Fibroblast of skin of scalp (primary cell): ENCODE measurements at regions not wholly inside any gene's neighbourhood (a gene's known extent, or its start where the extent isn't known, plus 50 kb on each side); places are given as distances from the start of the nearest gene placed in this dataset.

Experiments
- DNase-seq: peaks from one replicate; pipeline ENCODE4 v3.0.0-alpha.2; 2013

- no peak for DNase-seq
These were observed 117.5 kb upstream of the SLC14A2 start for GRCh38 chr18:45497595-45498286.

GRCh38 chr18:45498287-45498658 is 117.0 kb upstream of the SLC14A2 start:
- DNase-seq, result no peak

- DNase-seq, result peak; percentile 49
These were observed 111.3 kb upstream of the SLC14A2 start for GRCh38 chr18:45503990-45504389.

GRCh38 chr18:45505497-45506206 is 109.6 kb upstream of the SLC14A2 start:
- peak; percentile 93 for DNase-seq

GRCh38 chr18:45506951-45507350 is 108.3 kb upstream of the SLC14A2 start:
- no peak for DNase-seq

GRCh38 chr18:45509535-45509934 is 105.7 kb upstream of the SLC14A2 start:
- DNase-seq, result no peak

GRCh38 chr18:45510656-45511055 is 104.6 kb upstream of the SLC14A2 start:
- no peak for DNase-seq

- no peak for DNase-seq
These were observed 102.8 kb upstream of the SLC14A2 start for GRCh38 chr18:45512363-45512953.

GRCh38 chr18:45517181-45517741 is 98.0 kb upstream of the SLC14A2 start:
- peak; percentile 91 for DNase-seq

GRCh38 chr18:45518311-45519155 is 96.7 kb upstream of the SLC14A2 start:
- DNase-seq, result no peak

- peak; percentile 71 for DNase-seq
These were observed 95.6 kb upstream of the SLC14A2 start for GRCh38 chr18:45519411-45520280.

- peak; percentile 90 for DNase-seq
These were observed 94.1 kb upstream of the SLC14A2 start for GRCh38 chr18:45521136-45521535.

GRCh38 chr18:45521777-45522176 is 93.5 kb upstream of the SLC14A2 start:
- peak; percentile 51 for DNase-seq

- DNase-seq, result peak; percentile 87
These were observed 92.9 kb upstream of the SLC14A2 start for GRCh38 chr18:45522371-45522770.

- DNase-seq, result peak; percentile 65
These were observed 90.0 kb upstream of the SLC14A2 start for GRCh38 chr18:45525301-45525700.

- peak; percentile 42 for DNase-seq
These were observed 89.0 kb upstream of the SLC14A2 start for GRCh38 chr18:45526114-45526841.

GRCh38 chr18:45527891-45528290 is 87.4 kb upstream of the SLC14A2 start:
- no peak for DNase-seq

- DNase-seq, result no peak
These were observed 86.5 kb upstream of the SLC14A2 start for GRCh38 chr18:45528712-45529336.

GRCh38 chr18:45538444-45538843 is 76.8 kb upstream of the SLC14A2 start:
- no peak for DNase-seq

- DNase-seq, result no peak
These were observed 75.8 kb upstream of the SLC14A2 start for GRCh38 chr18:45539491-45539891.
